C4-2B (cell line): ENCODE measurements at regions not wholly inside any gene's neighbourhood (a gene's known extent, or its start where the extent isn't known, plus 50 kb on each side); places are given as distances from the start of the nearest gene placed in this dataset.

ENCODE experiments used
- CTCF ChIP-seq: fragments of 450-650 bp; conservative IDR thresholded peaks from 2 replicates; pipeline ENCODE4 v1.5.1; 2017; ENCODE audit warnings: mild to moderate bottlenecking
- ZFX ChIP-seq: fragments of 450-650 bp; IDR thresholded peaks from 2 replicates; pipeline ENCODE4 v1.6.1; 2017

DNA sequence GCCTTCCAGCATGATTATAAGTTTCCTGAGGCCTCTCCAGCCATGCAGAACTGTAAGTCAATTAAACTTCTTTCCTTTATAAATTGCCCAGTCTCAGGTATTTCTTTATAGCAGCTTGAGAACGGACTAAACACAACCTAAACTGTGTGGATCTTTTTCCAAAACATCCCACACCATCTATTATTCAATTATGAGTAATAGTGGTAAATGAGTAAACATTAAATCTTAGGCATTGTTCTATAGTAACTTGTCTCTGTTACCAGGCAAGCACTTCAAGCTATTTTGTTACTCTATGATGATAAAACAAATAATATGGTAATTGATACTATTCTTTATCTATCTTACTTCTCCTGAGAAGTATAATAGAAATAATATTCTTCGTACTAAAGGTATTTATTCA is 536.9 kb upstream of the CHAC2 start:
- no peak for TF ChIP-seq CTCF
- no peak for TF ChIP-seq ZFX
